HG03460 (cell line): ENCODE measurements at regions not wholly inside any gene's neighbourhood (a gene's known extent, or its start where the extent isn't known, plus 50 kb on each side); places are given as distances from the start of the nearest gene placed in this dataset.
"Not testable (repeated sequence)": the region's sequence is repeated elsewhere in the genome, so short reads cannot be mapped to it uniquely, and the experiment has no call there.

Experiments
- ATAC-seq: cut with Tn5 transposase; IDR thresholded peaks from one replicate; pipeline ENCODE4 v1.9.1; 2021; ENCODE audit not compliant: unreplicated experiment

- no peak for ATAC-seq
Observed at GRCh38 chr2:8120506-8120860, 561.4 kb upstream of the ID2 start.

GRCh38 chr2:8121022-8121825 lies 560.6 kb upstream of the ID2 start:
- ATAC-seq, result no peak

GRCh38 chr2:8121826-8122513 lies 559.9 kb upstream of the ID2 start:
- ATAC-seq, result no peak

- ATAC-seq, result no peak
Observed at GRCh38 chr2:8122520-8122919, 559.3 kb upstream of the ID2 start.

- ATAC-seq, result no peak
Observed at GRCh38 chr2:8123464-8123863, 558.4 kb upstream of the ID2 start.

GRCh38 chr2:8125741-8126711 lies 555.8 kb upstream of the ID2 start:
- no peak for ATAC-seq

GRCh38 chr2:8126783-8127182 lies 555.1 kb upstream of the ID2 start:
- no peak for ATAC-seq

GRCh38 chr2:8131423-8131822 lies 550.4 kb upstream of the ID2 start:
- not testable (repeated sequence) for ATAC-seq

GRCh38 chr2:8132351-8132831 lies 549.5 kb upstream of the ID2 start:
- no peak for ATAC-seq

GRCh38 chr2:8132879-8133278 lies 549.0 kb upstream of the ID2 start:
- ATAC-seq, result no peak

GRCh38 chr2:8133363-8133762 lies 548.5 kb upstream of the ID2 start:
- ATAC-seq, result no peak

GRCh38 chr2:8133913-8134472 lies 547.9 kb upstream of the ID2 start:
- ATAC-seq, result no peak

- no peak for ATAC-seq
Observed at GRCh38 chr2:8134473-8134932, 547.4 kb upstream of the ID2 start.

- no peak for ATAC-seq
Observed at GRCh38 chr2:8134985-8135682, 546.7 kb upstream of the ID2 start.

GRCh38 chr2:8137801-8138200 lies 544.1 kb upstream of the ID2 start:
- no peak for ATAC-seq

- no peak for ATAC-seq
Observed at GRCh38 chr2:8138525-8138922, 543.3 kb upstream of the ID2 start.

GRCh38 chr2:8138923-8139667 lies 542.8 kb upstream of the ID2 start:
- ATAC-seq, result no peak

GRCh38 chr2:8139668-8140200 lies 542.1 kb upstream of the ID2 start:
- ATAC-seq, result no peak

GRCh38 chr2:8141079-8141707 lies 540.7 kb upstream of the ID2 start:
- ATAC-seq, result no peak
